HFF-Myc (cell line): ENCODE measurements at regions not wholly inside any gene's neighbourhood (a gene's known extent, or its start where the extent isn't known, plus 50 kb on each side); places are given as distances from the start of the nearest gene placed in this dataset.

Source experiments
- DNase-seq: peaks from one replicate; pipeline ENCODE4 v3.0.0-alpha.2; 2011; ENCODE audit warnings: low read depth; ENCODE audit errors: extremely low read depth
- H3K4me3 ChIP-seq: replicated peaks from 2 replicates; pipeline ENCODE4 v1.5.1; 2011; ENCODE audit warnings: low read depth, mild to moderate bottlenecking, control low read depth, low read length
- TF ChIP-seq, protein P1 (sequence below): IDR thresholded peaks from 2 replicates; pipeline ENCODE4 v1.5.1; 2012; ENCODE audit warnings: mild to moderate bottlenecking, low read depth, low read length, control low read depth; ENCODE audit errors: missing control alignments

DNA sequence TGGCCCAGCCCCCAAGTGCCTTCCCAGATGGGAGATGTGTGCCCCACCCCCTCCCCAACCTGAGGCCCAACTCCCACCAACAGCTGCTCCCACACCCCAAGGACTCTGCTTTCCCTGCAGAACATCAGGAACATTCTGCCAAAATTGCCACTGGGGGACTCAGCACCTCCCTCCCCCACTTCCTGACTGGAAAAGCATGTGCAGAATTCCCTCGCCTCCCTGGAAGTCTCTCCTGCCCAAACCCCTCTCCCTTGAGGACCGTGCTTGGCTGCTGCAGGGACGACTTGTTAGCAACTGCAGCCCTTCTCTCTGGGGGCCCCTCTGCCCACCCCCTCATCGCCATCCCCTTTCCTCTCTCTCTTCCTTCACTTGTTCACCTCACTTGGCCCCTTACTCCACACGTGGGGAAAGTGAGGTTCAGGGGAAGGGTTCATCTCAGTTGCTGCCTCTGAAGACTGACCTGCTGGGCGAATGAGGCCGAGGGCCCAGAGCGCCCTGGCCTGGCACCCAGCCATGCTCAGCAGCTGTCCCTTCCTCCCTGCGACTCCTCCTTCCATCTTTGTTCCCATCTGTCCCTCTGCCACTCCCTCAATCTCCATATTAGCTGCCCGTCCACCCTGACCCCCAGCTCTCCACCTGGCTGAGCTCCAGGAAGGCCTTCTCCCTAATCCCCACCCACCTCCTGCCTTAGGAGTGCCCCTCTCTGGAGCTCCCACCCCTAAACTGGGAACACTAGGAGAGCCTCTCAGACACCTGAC is 105.1 kb downstream of the CHST1 start:
- no peak overlapping the region for H3K4me3 ChIP-seq
- TF ChIP-seq, protein P1, sequence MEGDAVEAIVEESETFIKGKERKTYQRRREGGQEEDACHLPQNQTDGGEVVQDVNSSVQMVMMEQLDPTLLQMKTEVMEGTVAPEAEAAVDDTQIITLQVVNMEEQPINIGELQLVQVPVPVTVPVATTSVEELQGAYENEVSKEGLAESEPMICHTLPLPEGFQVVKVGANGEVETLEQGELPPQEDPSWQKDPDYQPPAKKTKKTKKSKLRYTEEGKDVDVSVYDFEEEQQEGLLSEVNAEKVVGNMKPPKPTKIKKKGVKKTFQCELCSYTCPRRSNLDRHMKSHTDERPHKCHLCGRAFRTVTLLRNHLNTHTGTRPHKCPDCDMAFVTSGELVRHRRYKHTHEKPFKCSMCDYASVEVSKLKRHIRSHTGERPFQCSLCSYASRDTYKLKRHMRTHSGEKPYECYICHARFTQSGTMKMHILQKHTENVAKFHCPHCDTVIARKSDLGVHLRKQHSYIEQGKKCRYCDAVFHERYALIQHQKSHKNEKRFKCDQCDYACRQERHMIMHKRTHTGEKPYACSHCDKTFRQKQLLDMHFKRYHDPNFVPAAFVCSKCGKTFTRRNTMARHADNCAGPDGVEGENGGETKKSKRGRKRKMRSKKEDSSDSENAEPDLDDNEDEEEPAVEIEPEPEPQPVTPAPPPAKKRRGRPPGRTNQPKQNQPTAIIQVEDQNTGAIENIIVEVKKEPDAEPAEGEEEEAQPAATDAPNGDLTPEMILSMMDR, result no peak
- no peak for DNase-seq

DNA sequence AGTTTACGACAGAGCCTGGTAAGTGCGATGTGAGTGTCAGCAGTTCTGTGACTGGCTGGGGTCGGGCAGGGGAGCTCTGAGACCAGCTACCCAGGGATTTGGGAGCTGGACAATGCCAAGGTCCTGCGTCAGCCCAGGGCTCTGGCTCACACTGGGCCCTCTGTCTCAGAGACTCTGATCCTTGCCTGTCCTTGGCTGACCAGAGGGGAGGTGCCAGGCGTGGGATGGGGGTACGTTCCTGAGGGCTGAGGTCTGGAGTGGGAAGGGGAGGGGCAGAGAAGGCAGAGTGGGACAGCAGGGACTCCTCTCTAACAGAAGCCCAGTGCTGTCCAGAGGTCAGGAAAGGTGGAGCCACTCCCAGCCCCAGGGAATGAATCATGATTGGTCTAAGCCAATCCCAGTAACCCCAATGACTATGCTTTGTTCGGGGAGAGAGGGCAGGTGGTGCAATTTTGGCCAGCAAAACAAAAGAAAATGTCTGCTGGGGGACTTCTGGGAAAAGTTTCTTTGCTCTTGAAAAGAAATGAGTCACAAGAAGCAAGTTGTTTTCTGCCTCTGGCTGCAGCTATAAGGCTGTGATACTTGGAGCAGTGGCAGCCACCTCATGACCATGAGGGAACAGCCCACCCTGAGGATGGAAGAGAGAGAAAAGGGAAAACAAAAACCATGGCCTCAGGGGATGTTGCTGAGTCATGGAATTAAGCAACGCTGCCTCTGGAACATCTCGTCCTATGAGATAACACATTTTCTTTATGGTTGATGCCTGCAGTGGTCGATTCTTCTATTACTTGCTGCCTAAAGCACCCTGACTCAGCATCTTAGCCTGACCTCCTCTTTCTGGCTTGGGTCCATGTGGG is 108.3 kb downstream of the CHST1 start:
- DNase-seq, result no peak
- TF ChIP-seq, protein P1, result no peak
- H3K4me3 ChIP-seq, result no peak overlapping the region

DNA sequence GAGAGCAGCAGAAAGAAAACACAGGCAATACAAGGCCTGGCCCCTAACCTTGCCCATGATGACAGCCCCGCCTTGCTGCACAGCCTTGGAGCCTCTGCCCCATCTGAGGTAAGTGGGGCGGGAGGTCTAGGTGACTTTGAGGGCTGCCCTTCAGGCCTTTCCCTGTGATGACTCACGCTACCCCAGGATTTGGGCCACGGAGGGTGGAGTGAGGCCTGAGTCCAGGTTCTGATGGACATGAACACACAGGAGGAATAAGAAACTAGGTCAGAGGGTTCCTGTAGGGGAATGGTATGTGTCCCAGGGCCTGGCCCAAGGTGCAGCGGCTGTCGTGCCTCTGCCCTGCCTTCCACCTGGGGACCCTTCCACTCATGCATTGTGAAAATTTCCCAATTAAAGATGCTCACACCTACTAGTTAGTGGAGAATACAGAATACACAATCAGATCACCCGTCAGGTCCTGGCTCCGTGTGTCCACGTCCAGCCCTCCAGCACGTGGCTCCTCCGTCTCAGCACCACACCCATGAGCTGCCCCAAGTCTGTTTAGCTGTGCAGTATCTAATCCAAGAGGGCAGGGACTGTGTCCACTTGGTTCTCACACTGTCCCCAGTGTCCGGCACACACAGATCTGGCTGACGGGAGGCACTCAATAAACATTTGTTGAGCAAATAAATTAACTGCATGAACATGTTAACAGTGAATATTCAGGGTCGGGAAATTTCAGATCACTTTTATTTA is 111.0 kb downstream of the CHST1 start:
- no peak overlapping the region for H3K4me3 ChIP-seq
- DNase-seq, result no peak
- TF ChIP-seq, protein P1, result no peak

DNA sequence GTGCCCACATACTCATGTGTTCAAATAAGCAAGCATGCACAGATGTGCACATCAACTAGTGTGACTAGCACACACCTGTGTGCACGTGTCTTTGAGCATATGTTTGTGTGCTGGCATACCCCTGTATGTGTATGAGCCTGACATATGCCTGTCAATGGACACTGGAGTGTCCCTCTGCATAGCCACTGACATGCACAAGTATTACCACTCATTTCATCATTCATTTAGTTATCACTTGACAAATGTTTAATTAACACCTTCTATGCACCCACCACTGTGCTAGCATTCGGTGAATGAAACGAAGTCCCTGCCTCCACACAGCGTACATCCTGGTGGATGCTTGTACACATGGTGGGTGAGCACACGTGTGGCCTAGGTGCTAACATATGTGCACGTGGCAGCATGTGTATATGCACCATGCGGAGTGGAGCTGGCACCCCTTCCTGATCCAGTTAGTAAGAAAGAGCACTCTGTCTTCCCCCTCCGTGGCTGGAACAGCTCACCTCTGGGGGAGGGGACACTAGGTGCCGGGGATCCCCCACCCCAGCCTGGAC is 112.0 kb downstream of the CHST1 start:
- TF ChIP-seq, protein P1, result no peak
- DNase-seq, result no peak
- no peak overlapping the region for H3K4me3 ChIP-seq

DNA sequence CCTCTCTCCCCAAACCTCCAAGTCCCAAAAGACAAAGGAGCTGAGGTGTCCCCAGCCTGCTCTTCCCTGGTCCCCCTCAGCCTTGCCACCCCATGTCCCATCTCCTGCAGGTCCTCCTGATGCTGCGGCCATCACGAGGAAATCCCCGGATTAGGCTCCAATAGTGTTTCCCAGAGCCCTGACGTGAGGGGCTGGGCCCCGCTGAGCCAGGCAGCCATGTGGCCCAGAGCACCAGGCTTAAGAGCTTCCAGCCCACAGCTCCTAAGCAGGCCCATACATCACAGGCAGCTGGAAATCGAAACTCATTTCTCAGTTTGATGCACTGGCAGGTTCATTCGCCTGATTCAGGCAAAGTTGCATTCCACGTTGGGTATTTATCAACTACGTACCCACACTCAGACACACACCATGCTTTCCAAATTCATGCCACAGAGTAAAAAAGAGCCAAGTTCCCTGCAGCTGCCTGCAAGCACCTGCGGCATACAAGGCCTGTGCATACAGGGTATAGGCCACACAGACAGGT is 114.2 kb downstream of the CHST1 start:
- H3K4me3 ChIP-seq, result no peak overlapping the region
- TF ChIP-seq, protein P1, result no peak
- no peak for DNase-seq

- TF ChIP-seq, protein P1, result no peak
- no peak for DNase-seq
- H3K4me3 ChIP-seq, result no peak overlapping the region
Measured at GRCh38 chr11:45549257-45549656, 116.2 kb downstream of the CHST1 start.
